GM19240 (cell line): ENCODE measurements at regions not wholly inside any gene's neighbourhood (a gene's known extent, or its start where the extent isn't known, plus 50 kb on each side); places are given as distances from the start of the nearest gene placed in this dataset.

ENCODE experiments used
- DNase-seq: peaks from one replicate; pipeline ENCODE4 v3.0.0; 2011; ENCODE audit warnings: low spot score; ENCODE audit not compliant: insufficient read length

GRCh38 chr18:10270151-10270571 is 184.3 kb upstream of the APCDD1 start:
- no peak for DNase-seq

- no peak for DNase-seq
Observed at GRCh38 chr18:10271481-10271880, 183.0 kb upstream of the APCDD1 start.

DNA sequence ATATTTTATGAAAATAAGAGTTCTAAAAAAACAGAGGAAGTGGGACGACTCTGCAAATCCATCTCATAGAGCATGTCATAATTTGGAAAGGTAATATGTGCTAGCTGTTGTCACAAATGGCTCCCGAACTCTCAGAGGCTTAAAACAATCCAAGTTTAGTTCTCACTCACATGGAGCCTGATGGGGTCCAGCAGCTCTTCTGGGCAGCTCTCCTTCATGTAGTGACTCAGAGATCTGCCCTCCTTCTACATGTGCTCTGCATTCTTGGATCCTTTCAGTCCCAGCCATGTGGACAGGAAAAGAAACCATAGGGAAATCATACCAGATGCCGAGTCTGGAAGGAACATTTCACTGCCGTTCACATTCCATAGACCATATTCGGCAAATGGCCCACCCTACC is 180.1 kb upstream of the APCDD1 start:
- DNase-seq: no peak

DNA sequence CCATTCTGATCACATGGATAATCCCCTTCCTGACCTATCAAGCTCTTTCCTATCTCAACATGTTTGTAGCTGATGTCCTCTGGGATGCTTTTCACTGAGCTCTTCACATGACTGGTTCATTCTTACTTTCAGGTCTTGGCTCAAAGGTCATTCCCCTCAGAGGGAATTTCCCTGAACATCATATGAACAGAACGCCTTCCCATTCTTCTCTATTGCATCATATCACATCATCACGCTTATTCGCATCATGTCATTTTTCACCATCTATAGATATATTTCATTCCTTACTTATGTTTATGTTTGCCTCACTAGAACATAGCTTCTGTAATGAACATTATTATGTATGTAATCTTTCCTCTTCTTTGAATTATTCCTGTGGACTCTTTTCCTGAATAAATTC is 178.9 kb upstream of the APCDD1 start:
- no peak for DNase-seq

DNA sequence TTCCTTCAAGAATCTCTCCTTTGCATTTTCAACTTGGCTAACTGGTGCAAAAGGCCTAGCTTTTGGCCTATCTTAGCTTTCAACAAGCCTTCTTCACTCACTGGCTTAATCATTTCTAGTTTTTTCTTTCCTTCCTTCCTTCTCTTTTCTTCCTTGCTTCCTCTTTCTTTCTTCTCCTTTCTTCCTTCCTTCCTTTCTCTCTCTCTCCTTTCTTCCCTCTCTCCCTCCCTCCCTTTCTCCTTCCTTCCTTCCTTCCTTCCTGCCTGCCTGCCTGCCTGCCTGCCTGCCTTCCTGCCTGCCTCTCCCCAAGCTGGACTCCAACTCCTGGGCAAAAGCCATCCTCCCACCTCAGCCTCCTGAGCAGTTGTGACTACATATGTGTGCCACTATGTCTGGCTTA is 176.2 kb upstream of the APCDD1 start:
- no peak for DNase-seq

DNA sequence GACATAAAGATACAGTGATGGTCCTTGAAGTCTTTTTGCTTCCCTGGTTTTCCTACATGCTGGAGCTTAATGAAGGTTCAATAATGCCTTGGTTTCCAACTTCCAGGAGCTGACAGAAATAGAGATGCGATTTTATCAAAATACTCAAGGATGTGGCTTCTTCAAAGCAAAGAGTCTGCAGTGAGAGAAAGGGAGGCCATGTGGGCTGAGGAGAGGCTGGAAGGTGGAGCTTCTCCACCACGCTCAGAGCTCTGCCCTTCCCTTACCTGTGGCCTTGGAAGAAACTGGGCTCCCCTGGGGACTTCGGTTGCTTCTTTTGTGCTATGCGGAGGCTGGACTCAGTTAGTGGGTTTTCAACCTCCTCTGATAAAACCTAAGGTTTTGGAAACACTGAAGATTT is 175.0 kb upstream of the APCDD1 start:
- DNase-seq: no peak

DNA sequence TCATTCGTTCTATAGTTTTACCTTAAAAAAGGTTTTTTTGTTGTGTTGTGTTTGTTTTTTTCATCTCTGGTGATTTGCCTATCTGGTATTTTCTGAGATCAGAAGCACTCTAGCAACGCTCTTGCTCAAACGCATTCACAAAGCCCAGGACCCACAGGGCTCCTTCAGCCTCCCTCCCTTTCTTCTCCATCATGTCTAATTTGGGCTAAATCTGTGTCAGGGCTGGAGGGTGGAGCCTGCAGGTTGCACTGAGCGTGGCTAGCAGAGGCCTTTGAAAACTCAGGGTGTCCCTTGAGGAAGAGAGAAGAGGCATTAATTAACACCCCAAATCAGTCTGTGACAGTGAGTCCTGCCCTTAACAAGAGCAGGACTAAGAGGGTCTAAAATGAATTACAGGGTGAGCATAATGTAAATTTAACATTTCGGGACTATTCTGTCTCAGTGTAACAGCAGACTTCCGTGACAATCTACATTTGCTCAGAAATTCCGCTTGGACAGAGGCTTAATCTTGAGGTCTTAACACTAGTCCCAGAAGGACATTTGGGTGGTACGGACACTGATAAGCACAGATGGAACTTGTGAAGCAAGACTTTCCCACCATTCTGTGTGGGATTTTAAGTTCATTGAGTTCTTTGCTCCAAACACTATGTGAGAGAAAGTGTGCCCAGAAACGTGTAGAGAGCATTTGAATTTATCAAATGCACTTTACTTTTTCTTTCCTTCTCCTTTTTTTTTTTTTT is 174.4 kb upstream of the APCDD1 start:
- no peak for DNase-seq

DNA sequence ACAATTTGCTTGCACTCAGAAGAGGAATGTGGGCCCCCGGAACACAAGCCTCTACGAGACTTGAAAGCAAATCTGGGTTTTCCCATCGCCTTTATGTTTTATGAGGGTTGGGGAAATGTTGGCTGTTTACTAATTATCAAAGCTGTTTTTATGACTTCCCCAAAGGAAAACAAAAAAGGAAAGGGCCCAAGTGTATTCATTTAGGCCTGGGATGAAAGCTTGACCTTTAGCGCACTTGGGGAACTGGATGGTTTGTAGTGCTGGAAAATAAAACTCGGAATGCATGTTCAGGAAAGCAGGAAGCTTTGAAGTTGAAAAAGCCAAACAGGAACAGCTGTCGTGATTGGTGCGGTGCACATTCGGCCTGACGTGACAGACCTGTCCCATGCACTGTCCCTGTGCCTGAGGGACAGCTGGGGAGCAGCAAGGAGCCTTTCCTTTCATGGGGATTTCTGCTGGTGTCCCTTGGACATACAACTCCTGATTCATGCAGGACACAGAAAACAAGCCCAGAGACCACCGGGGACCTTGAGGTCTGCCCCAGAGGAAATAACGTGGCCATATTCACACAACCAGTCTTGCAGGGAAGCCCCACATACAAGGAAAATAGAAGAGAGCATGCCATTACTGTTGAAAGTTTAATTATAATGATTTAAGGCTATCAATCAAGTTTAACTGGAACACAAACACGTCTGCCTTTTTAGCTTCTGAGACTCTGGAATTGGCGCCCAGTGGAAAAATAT is 169.7 kb upstream of the APCDD1 start:
- DNase-seq: no peak

GRCh38 chr18:10285283-10285640 is 169.2 kb upstream of the APCDD1 start:
- no peak for DNase-seq

DNA sequence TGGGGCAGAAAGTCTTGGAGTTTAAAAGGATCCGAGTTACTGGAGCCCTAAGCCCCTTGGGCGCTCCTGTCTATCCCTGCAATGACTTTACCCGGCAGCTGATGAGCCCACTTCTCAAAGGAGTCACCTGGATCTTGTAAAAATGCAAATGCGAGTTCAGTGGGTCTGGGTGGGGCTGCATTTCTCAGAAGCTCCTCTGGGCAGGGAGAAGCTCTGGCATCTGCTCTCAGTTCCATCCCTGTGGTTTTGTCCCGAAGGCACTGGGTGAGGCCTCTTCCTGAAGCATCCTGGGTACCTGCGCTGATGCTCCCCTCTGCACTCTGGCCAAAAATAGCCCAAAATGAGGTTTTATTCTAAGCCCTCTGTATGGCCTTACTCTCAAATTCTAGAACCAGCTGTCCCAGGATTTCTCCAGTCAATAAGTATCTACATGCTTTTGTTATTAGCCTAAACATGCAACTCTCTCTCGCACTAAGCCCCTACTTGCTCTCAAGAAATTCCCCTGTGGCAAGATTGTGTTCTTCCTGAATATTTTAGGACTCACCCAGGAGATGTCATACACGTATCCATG is 167.8 kb upstream of the APCDD1 start:
- DNase-seq: no peak

- DNase-seq: no peak
Observed at GRCh38 chr18:10289251-10289650, 165.2 kb upstream of the APCDD1 start.

DNA sequence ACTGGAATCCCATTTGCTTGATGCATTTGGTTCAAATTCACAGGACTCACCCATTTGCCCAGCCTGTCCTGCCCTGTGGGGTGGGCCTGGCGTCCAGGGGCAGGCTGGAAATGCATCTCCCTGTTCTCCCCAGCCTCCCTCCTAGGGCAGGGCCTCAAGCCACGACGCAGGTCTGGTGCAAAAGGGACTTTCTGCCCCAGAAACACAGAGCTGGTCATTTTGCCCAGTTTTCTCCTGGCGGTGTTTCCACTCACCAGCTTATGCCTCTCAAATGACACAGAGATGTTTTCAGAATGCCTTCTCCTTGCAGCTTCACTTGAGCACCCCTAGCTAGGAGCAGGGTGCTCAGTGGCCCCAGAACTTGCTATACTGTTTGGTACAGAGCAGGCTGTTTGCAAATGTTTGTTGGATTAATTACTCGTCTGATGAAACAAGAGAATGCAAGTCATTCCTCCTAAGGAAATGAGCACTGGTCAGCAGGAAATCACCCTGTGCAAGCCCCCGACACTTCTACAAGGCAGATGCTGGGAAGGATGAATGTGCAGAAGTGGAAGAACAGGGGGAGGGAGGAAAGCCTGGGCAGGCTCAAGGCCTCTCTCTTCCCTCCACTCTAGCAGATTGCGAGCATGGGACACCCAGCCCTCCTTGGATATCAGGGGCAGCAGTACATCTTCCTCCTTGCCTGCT is 164.3 kb upstream of the APCDD1 start:
- DNase-seq: no peak

- DNase-seq: no peak
Observed at GRCh38 chr18:10290638-10291235, 163.7 kb upstream of the APCDD1 start.

- DNase-seq: no peak
Observed at GRCh38 chr18:10291568-10291981, 162.9 kb upstream of the APCDD1 start.

GRCh38 chr18:10293966-10294365 is 160.5 kb upstream of the APCDD1 start:
- DNase-seq: no peak

DNA sequence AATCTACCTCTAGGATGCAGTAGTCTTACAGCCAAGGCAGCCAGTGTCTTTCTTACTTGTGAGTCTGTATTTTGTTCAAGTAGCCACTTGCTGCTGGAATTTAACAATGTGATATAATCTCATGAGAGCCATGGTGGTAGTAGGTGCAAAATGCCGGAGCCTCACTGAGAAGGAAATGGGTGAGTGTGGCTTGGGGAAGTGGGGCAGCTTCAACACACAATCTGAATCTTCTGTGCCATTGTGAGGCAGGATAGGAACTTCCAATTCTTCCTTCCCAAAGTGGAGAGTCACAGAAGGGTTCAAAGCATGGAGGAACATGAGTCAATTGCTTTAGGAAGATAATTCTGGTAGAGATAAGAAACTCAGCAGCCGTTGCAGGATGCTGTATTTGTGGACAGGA is 158.7 kb upstream of the APCDD1 start:
- no peak for DNase-seq

DNA sequence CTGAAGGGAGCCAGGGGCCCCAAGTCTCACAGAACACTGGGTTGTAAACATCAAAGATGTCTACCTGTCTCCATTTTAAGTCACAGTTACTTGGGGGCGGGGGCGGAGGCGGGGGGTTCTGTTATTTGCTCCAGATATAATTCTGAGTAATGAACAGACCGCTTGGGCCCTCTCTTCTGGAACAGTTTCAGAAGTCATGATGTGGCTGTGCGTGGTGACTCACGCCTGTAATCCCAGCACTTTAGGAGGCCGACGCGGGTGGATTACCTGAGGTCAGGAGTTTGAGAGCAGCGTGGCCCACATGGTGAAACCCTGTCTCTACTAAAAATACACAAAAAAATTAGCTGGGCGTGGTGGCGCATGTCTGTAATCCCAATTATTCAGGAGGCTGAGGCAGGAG is 157.9 kb upstream of the APCDD1 start:
- DNase-seq: no peak

- DNase-seq: no peak
Observed at GRCh38 chr18:10297086-10297485, 157.3 kb upstream of the APCDD1 start.

- no peak for DNase-seq
Observed at GRCh38 chr18:10298346-10298745, 156.1 kb upstream of the APCDD1 start.

GRCh38 chr18:10299643-10300042 is 154.8 kb upstream of the APCDD1 start:
- DNase-seq: no peak

DNA sequence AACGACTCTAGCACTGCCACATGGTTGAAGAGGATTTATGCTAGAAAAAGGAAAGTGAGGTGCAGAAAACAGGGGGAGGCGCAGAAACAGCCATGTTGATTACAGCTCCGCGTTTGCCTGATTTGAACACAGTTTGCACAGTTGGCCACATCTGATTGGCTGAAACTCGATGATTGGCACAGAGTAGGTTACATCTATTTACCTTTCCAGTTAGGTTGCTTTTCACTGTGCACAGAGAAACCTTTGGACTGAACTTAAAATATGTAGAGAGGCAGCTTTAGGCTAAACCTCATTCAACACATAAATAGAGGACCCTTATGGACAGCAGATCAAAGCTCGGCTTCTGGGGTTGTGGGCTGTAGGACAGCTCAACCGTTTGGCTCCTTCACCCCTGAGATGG is 153.7 kb upstream of the APCDD1 start:
- DNase-seq: no peak
